ENCODE measurements at regions not wholly inside any gene's neighbourhood (a gene's known extent, or its start where the extent isn't known, plus 50 kb on each side); places are given as distances from the start of the nearest gene placed in this dataset.
"Not testable (repeated sequence)": the region's sequence is repeated elsewhere in the genome, so short reads cannot be mapped to it uniquely, and the experiment has no call there.

GRCh38 chr1:25116832-25117231 lies 115.5 kb downstream of the SYF2 start:
- Histone ChIP-seq H3K79me2 (ENCODE audit: insufficient read depth, low read depth, low read length) (no peaks in the 10 kb centered on the region), H3K36me3 (ENCODE audit: insufficient read depth, low read length) (no peaks in the 10 kb centered on the region), H2AFZ (ENCODE audit: low read length) (no peak overlapping the region), H3K9me2 (ENCODE audit: insufficient read depth, low read length) (no peaks in the 10 kb centered on the region), H3K27ac (ENCODE audit: low read depth, low read length, poor library complexity, severe bottlenecking) (no peak overlapping the region), H3K4me2 (ENCODE audit: low read length) (no peak overlapping the region), H3K9me3 (ENCODE audit: low read length) (no peaks in the 10 kb centered on the region), H3K4me3 (ENCODE audit: low read depth, low read length, poor library complexity, severe bottlenecking) (no peak overlapping the region), H3K4me1 (ENCODE audit: insufficient read depth, low read length, poor library complexity, severe bottlenecking) (no peaks in the 10 kb centered on the region), H4K20me1 (ENCODE audit: insufficient read depth, low read length) (no peaks in the 10 kb centered on the region)
- TF ChIP-seq CTCF (conservative IDR thresholded peaks at IDR 0.05; ENCODE audit: low read length) (no peak), EZH2phosphoT487 (IDR thresholded peaks at IDR 0.05; ENCODE audit: borderline replicate concordance, low read depth, low read length) (no peak)
- CTCF ChIA-PET (ENCODE audit: unreplicated experiment) = no interaction called here
- DNase-seq (ENCODE audit: low spot score) = no peak
- POLR2A ChIA-PET = no interaction called here
- intact Hi-C loops (cut with micrococcal nuclease; ENCODE audit: unreplicated experiment) = loop anchor here (1.0 kb wide), 2 partner anchors 31 to 87 kb away; no protein-coding TSS in a partner anchor
- BruUV-seq (replicated peaks) = no TSS peak

GRCh38 chr1:25116117-25116516 lies 116.2 kb downstream of the SYF2 start:
- H3K36me3 ChIP-seq (ENCODE audit: insufficient read depth, low read length); POLR2A ChIA-PET; H3K9me2 ChIP-seq (ENCODE audit: insufficient read depth, low read length); H3K4me1 ChIP-seq (ENCODE audit: insufficient read depth, low read length, poor library complexity, severe bottlenecking); H3K79me2 ChIP-seq (ENCODE audit: insufficient read depth, low read depth, low read length); intact Hi-C loops (cut with micrococcal nuclease; ENCODE audit: unreplicated experiment); H3K4me2 ChIP-seq (ENCODE audit: low read length); H2AFZ ChIP-seq (ENCODE audit: low read length); H3K9me3 ChIP-seq (ENCODE audit: low read length); H3K27ac ChIP-seq (ENCODE audit: low read depth, low read length, poor library complexity, severe bottlenecking); H4K20me1 ChIP-seq (ENCODE audit: insufficient read depth, low read length); DNase-seq (ENCODE audit: low spot score); BruUV-seq (replicated peaks); H3K4me3 ChIP-seq (ENCODE audit: low read depth, low read length, poor library complexity, severe bottlenecking); CTCF ChIA-PET (ENCODE audit: unreplicated experiment): not testable (repeated sequence)

GRCh38 chr1:25113731-25114130 lies 118.6 kb downstream of the SYF2 start:
- H3K36me3 ChIP-seq (ENCODE audit: insufficient read depth, low read length) = no peaks in the 10 kb centered on the region
- intact Hi-C loops (cut with micrococcal nuclease; ENCODE audit: unreplicated experiment) = no loop called here
- POLR2A ChIA-PET = no interaction called here
- no peaks in the 10 kb centered on the region for H4K20me1 ChIP-seq (ENCODE audit: insufficient read depth, low read length)
- CTCF ChIA-PET (ENCODE audit: unreplicated experiment) = no interaction called here
- H3K4me2 ChIP-seq (ENCODE audit: low read length) = no peak overlapping the region
- TF ChIP-seq EZH2phosphoT487 (IDR thresholded peaks at IDR 0.05; ENCODE audit: borderline replicate concordance, low read depth, low read length) (no peak), CTCF (conservative IDR thresholded peaks at IDR 0.05; ENCODE audit: low read length) (no peak)
- no peaks in the 10 kb centered on the region for H3K79me2 ChIP-seq (ENCODE audit: insufficient read depth, low read depth, low read length)
- BruUV-seq (replicated peaks) = no TSS peak
- no peaks in the 10 kb centered on the region for H3K4me1 ChIP-seq (ENCODE audit: insufficient read depth, low read length, poor library complexity, severe bottlenecking)
- H2AFZ ChIP-seq (ENCODE audit: low read length) = no peak overlapping the region
- no peak overlapping the region for H3K4me3 ChIP-seq (ENCODE audit: low read depth, low read length, poor library complexity, severe bottlenecking)
- no peak overlapping the region for H3K27ac ChIP-seq (ENCODE audit: low read depth, low read length, poor library complexity, severe bottlenecking)
- H3K9me2 ChIP-seq (ENCODE audit: insufficient read depth, low read length) = no peaks in the 10 kb centered on the region
- H3K9me3 ChIP-seq (ENCODE audit: low read length) = peaks cover 12% of the 10 kb centered on the region
- DNase-seq (ENCODE audit: low spot score) = no peak
